ENCODE measurements at regions not wholly inside any gene's neighbourhood (a gene's known extent, or its start where the extent isn't known, plus 50 kb on each side); places are given as distances from the start of the nearest gene placed in this dataset.

GRCh38 chr13:67353941-67354340, 123.8 kb upstream of the PCDH9 start:
- TF ChIP-seq CTCF (IDR thresholded peaks at IDR 0.05; ENCODE audit: insufficient read depth, low read length, poor library complexity, severe bottlenecking) (no peak), EZH2phosphoT487 (conservative IDR thresholded peaks at IDR 0.05; ENCODE audit: low read length) (no peak)
